ENCODE measurements at regions not wholly inside any gene's neighbourhood (a gene's known extent, or its start where the extent isn't known, plus 50 kb on each side); places are given as distances from the start of the nearest gene placed in this dataset.

DNA sequence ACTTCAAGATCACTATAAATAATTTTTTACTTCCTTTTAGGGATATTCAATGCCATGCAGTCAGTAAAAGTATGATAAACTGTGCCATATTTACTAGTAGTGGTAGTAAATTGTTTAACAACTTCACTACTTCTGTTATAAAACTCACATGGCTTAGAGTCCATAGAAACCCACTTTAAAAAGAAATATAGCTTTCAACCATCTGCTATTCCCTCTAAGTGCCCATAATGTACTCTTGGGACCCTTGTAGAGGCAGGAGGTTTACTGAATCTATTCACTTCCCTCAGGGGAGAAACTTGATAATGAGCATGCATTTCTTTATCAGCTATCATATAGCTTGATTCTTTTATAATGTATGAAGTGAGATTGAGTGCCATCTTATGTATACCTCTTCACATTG lies 1448.4 kb upstream of the ALCAM start:
- no peak for DNase-seq

DNA sequence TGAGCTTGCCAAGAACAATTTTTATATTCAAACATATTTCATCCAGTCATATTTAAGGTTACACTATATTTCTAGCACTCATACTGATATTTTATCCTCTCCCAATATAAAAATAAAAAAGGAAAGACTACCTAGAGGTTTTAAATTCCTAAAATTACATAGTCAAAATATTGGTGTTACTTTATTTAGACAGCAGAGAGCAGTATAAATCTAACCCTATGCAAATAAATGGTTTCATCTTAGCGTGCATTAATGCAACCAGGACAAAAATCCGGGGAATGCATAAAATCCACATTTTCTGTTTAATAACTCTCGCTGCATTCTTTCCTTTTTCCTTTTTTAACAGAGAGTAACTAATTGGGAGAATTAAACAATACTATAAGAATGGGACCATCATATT lies 1447.4 kb upstream of the ALCAM start:
- no peak for DNase-seq

DNA sequence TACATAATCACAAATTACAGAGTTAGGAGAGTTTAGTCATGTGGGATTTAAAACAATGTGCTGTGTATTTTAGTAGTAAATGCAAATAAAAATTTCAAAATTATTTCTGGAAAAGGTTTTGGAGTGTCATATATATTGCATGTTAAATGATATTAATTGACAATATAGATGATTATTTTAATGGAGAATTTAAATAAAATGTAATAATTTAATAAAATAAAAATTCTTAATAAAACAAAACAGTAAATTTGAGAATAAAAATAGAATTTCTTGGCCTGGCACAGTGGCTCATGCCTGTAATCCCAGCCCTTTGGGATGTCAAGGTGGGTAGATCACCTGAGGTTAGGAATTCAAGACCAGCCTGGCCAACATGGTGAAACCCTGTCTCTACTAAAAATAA lies 1442.8 kb upstream of the ALCAM start:
- no peak for DNase-seq

DNA sequence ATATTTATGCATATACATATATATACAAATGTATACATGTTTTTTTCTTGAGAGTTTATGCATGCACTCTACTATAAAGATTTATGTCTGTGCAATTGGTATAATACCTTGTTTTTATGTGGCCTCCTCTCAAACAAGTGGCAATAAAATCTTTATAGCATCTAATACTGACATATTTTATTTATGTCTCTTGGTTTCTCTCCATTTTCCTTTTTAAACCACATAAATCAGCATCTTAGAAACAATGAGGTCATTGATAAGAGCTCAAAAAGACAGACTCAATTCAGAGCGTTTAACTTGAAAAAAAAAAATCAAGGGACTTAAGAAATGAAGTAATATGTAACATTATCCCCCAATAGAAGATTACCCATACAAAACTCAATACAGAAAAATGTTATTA lies 1442.2 kb upstream of the ALCAM start:
- no peak for DNase-seq

DNA sequence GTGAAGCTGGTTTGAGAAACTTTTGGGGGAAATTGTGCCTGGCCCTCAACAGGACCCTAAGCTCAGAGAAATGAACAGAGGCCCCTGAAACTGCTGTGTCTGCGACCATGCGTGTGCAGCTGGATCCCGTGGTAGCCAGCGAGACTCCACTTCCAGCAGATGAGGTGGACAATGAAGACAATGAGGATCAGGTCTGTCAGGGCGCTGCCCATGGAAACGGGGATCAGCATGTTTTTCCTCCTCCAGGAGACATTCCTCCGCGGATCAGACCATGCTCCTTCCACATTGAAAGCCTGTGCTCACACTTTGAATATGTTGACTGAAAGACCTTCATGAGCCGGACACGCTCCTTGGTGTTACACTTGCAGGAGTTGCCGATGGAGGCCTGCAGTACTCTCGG lies 1439.8 kb upstream of the ALCAM start:
- DNase-seq, result no peak

DNA sequence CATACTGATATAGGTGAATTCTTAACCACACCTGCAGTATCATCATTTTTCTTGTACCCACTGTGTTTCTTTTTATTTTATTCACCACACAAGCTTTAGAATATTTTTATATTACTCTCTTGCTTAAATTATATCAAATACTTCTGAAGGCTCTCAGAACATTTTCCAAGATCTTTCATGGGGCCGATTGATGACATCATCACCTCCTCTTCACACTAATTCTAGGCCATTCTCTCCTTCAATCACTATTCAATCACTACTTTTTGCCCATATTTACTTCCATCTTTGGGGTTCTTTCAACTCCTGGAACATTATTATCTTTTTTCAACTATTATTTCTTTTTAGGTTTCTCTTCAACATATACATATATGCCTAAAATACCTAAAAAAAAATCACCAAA lies 1438.8 kb upstream of the ALCAM start:
- DNase-seq, result no peak

DNA sequence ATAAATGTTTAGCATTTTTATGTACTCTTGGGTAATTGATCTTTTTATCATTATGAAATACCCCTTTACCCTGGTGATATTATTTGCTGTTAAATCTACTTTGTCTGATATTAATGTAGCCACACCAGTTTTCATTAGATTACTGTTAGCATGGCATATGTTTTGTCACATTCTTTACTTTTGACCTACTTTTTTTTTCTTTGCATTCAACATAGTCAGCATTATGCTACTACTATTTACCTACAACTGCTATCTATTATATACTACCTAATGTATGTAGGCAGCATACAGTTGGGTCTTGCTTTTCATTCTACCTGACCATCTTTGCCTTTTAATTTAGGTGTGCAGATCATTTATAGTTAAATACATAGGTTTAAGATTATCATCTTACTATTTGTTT lies 1429.6 kb upstream of the ALCAM start:
- DNase-seq, result no peak

DNA sequence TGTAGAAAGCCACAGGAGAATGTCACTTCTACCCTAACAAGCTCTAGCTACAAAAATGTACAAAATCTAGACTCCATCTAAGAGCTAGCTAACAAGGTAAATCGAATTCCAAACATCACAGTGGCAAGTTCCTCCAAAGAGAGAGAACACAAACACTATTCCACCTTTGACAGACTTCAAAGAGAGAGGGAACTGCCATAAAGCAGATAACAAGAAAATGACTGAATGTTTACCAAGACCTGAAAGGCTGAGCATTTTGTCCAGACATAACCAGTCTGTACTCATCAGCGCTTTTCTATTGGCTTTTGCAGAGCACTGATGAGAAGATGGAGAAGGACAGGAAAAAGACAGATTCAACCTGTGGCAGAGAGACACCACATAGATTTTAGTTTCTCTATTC lies 1419.6 kb upstream of the ALCAM start:
- DNase-seq, result no peak

DNA sequence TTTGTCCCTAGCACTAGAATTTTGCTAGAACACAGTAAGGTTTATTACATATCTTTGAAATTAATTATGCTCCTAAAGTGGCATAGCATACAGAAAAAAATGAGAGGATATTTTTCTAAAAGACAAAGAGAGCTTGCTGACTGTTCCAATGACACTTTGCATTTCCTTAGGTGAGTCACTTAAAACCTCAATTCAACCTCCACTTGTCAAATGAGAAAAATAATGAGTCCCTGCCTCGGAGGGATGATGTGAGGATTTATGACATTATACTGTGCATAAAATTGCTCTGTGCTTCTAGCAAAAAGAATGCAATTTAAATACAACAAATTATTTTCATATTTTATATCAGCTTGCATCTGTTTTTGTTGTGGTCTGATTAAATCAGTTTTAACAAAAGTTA lies 1417.0 kb upstream of the ALCAM start:
- DNase-seq, result no peak

DNA sequence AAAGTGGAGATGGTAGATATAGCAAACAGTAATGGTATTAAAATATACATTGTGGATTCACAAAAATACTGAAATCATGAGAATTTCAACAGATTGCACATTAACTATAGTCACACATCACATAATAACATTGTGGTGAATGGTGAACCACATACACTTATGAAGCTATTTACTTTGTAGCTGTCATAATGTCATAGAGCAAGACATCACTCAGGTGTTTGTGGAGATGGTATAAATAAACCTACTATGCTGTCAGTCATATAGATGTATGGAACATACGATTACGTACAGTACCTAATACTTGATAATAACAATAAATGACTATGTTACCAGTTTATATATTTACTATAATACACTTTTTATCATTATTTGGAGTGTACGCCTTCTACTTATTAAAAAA lies 1416.0 kb upstream of the ALCAM start:
- no peak for DNase-seq

DNA sequence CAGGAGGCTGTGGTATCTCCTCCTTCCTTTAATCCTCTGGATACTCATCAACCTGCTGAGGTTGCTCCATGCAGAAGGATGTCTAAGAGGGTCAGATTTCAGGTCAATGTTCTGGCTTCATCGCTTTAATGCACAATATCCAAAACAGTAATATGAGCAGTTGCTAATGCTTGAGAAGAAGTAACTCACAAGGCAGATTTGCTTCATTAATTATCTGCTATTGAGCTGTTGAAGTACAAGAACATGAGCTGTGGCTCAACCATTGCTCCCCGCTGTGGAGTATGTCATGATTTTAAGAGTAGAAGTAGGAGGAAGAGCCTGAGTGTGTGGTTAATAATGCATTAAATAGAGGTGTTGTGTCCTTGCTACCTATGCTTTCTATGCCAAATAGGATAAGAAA lies 1412.9 kb upstream of the ALCAM start:
- DNase-seq, result no peak

DNA sequence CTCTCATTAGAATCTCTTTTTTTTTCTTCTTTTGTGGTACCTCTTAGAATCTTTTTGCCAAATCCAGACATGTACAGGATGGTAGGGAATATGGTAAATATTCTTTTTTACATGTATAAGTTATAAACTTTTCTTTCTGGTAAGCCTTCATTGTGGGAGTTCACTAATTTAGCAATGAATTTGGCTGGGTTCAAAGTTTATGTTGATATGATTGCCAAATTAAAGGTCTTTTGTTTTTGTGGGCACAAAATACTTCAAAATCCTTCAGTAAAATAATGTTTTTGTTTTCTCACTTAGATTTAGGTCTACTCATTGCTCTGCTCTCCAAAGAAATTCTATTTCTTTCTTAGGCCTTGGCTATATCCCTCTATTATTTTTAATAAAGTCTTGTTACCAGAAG lies 1405.9 kb upstream of the ALCAM start:
- no peak for DNase-seq

DNA sequence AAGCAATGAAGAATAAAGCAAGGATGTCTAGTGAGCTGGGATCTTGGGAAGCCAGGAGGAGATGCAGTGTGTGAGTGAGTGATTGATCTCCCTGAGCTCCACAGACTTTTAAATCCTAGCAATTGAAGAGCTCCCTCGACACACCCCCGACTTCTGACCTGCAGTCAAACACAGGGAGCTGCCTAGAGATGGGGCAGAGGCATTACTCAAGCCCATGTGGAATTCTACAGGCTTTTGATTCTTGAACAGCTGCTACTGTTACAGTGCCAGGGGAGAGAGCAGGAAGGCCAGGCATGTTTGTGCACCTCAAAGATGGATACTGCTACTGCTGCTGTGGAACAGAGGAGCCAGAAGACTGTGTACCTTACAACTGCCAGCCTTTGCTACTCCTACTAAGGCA lies 1403.1 kb upstream of the ALCAM start:
- no peak for DNase-seq

DNA sequence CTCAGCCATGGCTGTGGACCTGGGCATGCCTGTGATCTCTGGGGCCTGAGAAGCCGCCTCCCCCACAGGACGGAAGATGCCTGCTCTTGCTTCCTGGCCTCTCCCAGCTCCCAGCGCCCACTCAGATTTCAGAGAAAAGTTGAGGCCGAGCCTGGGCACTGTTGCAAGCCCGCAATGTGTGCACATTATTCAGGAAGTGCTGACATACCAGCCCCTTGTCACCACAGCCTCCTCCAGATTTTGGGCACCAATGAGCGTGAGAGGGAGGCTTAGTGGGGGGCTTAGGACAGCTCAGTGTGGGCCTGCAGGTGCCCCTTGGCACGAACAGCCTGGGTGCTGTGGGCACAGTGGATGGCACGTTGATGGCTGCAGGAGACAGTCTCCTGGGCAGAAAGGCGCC lies 1400.9 kb upstream of the ALCAM start:
- DNase-seq, result no peak

DNA sequence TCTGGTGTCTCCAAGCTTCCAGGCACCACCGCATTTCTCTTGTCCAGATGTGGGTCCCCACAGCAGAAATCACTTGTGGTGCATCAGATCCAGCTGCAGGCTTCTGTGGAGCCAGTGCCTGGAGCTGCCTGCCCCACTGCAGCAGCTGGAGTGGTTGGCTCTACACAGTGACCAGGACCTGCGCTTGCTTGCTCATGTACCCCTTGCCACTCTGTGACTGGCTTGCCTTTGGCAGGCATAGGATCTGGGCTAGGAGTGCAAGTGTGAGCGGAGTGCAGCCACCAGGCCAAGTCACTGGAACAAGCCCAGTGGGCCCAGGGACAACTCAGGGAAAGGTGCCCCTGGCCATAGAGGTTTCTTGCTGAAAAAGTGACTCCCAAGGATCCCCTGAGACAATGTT lies 1400.0 kb upstream of the ALCAM start:
- DNase-seq, result no peak

DNA sequence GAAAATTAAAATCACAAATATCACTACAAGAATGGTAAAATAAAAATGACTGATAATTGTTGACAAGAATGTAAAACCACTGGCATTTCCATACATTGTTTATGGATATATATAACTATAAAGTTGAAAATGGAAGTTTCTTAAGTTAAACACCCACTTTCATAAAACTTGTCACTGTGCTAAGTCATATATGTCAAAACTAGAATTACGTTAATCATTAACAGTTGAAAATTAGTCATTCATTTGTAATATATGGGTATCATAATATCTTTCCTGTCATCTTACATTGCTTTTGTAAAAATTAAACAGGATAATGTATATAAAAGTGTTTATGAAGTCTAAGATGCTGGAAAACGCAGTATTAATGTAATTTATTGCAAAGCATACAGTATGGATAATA lies 1398.6 kb upstream of the ALCAM start:
- no peak for DNase-seq

DNA sequence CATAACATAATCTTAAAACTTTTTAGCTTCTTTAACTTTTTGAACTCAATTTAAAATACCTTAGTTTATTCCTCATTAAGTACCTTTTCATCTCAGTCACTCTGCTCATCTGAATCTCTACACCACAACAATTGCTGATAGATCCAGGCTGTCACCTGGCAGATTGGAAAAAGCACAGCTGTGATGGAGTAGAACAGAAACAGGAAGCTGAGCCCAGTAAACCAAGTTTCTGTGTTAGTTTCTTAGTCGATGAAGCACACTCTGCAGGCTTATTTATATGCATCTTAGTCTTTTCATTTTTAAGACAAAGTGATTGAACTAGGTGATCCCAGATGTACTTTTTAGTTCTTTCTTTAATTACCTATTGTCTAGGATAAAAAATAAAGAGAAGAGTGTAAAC lies 1398.0 kb upstream of the ALCAM start:
- DNase-seq, result no peak

DNA sequence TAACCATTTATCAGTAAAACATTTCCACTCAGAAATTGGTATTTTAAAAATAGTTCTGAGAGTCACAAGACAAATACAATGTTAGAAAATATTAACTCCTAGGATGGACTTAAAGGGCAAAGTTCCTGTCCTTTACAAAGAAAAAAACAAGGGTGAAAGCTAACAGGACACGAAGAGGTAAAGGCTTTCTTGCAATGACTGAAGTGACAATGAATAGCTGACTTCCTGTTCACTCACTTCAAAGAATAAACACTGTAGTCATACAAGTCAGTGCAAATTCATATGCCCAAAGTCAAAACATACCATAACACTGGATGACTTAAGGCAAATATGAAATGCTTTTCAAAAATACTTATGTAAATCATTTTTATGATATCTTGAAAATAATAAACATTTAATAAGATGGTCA lies 1389.8 kb upstream of the ALCAM start:
- no peak for DNase-seq

DNA sequence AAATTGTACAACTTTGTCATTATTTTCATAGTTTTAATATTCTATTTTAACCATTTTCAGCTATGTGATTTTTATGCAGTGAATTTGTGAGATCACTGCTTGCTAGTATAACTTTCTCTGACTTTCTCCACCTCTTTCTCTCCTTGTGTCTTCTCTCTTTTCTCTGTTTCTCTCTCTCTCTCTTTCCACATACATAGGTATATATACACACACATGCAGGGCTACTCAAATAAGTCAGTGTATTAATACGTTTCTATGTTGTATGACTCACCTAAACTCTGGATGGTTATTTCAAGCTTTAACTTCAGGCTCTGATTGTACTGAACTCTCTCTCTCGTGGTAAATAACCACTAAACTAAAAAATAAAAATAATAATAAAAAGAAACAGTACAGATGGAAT lies 1389.3 kb upstream of the ALCAM start:
- no peak for DNase-seq

DNA sequence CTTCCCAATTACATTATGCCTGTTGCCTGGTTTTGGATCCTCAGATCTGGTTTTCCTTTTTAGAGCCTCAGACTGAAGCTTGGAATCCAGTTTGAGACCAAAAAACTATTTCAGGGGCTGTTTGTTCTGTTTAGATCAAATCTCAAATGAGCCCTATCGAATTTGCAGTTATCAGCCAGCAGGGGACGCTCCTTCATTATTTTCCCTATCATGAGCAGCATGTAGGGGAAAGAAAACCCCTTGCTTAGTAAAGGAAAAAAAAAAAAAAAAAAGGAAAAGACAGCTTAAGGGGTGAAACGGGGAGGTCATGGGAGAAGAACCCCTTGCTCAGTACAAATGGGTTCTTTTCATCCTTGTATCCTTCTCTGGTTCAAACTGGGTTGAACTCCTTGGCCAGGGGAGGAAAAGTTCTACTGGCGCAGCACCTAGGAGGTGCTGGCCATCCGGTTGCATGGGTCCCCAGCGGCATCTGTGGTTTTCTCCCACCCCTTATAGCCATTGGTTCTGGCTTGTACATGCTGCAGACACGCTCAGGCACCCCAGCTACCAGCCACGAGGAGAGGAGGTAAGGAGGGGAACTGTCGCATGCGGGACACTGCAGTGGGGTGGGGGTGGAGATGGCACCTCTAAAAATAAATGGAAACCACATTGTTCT lies 1375.1 kb upstream of the ALCAM start:
- DNase-seq, result no peak

DNA sequence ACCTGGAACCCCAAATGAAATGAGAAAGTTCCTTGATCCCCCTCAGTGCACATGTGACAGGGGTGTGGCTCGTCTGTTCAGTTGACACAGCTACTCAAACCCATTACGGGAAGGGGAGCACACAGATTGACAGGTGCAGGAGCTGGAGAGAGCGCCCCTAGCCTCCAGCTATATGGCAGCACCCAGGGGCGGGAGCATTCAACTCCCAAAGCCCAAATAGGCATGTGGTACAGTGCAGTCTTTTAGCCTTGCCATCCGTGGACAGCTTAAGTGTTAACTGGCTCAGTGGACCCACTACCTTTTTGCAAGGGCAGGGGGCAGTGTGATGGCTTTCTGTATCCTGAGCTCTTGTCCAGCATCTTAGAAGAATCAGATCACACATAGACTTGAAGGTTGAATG lies 1374.2 kb upstream of the ALCAM start:
- no peak for DNase-seq

DNA sequence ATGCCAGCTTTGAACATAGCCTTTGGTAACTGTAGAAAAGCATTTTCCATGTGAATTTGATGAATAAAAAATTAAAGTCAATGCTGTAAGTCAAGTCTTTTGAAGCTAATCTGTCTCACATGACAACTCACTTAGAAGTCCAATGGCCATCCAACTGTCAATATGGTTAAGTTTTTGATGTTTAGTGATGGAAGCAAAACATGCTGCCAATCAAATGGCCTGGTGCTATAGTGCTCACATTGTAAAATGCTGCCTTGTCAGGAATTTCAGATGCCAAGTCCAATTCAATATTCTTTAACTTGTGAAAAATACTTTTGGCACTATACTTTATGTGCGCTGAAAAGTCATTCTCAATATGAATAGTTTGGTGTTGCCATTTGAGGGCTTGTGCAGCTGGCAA lies 1361.8 kb upstream of the ALCAM start:
- DNase-seq, result no peak

DNA sequence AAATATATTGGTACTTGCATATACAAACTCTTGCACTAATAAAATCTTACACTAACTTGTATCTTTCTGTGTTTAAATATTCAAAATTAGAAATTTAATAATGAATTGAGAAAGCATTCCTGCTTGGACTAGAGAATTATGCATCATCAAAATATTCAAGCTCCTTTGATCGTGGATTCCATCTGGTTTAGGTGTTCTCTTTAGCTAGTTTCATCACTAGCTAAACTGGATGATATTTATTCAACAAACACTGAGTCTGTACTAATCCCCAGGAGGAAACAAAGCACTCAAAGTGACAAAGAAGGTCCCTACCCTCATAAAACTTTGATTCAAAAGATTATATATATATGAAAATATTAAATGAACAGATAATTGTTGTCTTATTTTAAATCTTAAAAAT lies 1360.9 kb upstream of the ALCAM start:
- no peak for DNase-seq

DNA sequence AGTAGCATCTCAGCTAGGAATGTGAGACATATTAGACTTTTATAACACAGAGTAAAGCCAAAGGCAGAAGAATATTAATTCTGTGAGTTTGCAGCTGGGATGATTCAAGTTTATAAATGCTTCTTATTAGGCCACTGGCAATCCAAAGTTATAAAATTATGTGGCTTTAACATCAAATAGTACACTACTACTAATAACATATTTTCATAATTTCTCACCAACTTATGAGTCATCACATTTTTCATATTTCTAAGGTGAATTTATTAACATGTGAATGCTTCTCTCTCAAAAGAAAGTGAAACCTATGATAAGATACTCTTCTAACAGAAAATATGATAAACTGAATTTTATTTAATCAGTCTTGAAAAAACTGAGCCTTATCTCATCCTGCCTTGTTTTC lies 1348.2 kb upstream of the ALCAM start:
- DNase-seq, result no peak

DNA sequence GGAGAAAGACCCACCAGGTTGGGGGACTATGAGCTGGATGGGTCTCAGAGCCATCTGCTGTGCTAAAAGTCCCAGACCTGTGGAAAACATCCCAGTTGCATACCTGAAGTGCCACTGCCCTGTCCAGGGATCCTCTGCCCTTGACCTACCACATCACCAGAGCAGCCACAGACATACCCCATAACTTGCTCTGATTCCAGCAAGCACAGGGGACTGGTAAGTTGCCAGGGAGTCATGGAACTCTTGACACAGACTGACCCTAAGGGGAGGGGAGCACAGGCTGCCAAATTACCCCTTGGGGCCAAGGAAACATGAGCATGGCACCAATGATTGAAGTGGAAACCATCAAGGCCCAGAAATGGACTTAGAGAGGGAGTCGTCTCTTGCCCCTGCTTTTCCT lies 1335.1 kb upstream of the ALCAM start:
- no peak for DNase-seq
